ENCODE measurements at regions not wholly inside any gene's neighbourhood (a gene's known extent, or its start where the extent isn't known, plus 50 kb on each side); places are given as distances from the start of the nearest gene placed in this dataset.

- TF ChIP-seq POLR2AphosphoS5 (IDR thresholded peaks at IDR 0.05; ENCODE audit: low read depth, low read length) (no peak), POLR2A (IDR thresholded peaks at IDR 0.05; ENCODE audit: low read depth, low read length) (no peak), PAX5 (IDR thresholded peaks at IDR 0.05; ENCODE audit: insufficient read depth, low read length, severe bottlenecking) (no peak), SPI1 (IDR thresholded peaks at IDR 0.05; ENCODE audit: low read depth, low read length) (no peak), TAF1 (IDR thresholded peaks at IDR 0.05; ENCODE audit: low read depth, low read length) (no peak)
These were observed 197.1 kb upstream of the RASGRP1 start for GRCh38 chr15:38761681-38762080.
